ENCODE measurements at regions not wholly inside any gene's neighbourhood (a gene's known extent, or its start where the extent isn't known, plus 50 kb on each side); places are given as distances from the start of the nearest gene placed in this dataset.

- no peak for TF ChIP-seq CTCF (IDR thresholded peaks at IDR 0.05)
- Histone ChIP-seq H3K27me3 (peaks cover 0 to 4% (median 0%) of the 10 kb centered on the region in 7 donors), H3K4me1 (no peaks in the 10 kb centered on the region), H3K9me3 (no peaks in the 10 kb centered on the region), H3K4me3 (no peak overlapping the region), H3K27ac (no peak overlapping the region), H3K36me3 (no peaks in the 10 kb centered on the region)
- intact Hi-C loops (cut with DNase I), result no loop called here
- DNase-seq (no peak), ATAC-seq (no peak)
- 37 to 39% methylated on average over 1 of the region's 1 CpG for WGBS, 2 donors
Measured at GRCh38 chr4:170231377-170231776, 141.6 kb upstream of the AADAT start.

DNA sequence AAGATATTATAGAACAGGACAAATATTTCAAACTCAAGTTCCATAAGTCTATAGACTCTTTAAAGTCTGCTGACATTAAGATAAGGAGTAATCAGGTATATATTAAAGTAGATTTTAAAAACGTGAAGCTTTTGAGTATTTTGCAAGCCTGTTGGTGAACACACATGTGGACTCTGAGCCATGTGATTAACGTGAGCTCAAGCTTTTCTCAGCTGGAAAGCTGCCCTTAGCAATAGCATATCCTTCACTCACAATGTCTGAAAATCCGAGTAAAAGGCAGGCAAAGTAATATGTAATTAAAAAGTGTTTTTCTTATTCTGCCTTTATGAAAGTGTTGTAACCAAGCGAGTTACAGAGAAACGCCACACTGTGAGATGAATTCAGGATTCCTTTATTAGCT lies 140.5 kb upstream of the AADAT start:
- ATAC-seq, result no peak
- Histone ChIP-seq H3K27me3 (peaks cover 0 to 4% (median 0%) of the 10 kb centered on the region in 7 donors), H3K36me3 (no peaks in the 10 kb centered on the region), H3K4me3 (no peak overlapping the region), H3K27ac (no peak overlapping the region), H3K4me1 (no peaks in the 10 kb centered on the region), H3K9me3 (no peaks in the 10 kb centered on the region)
- no peak for DNase-seq
- no peak for TF ChIP-seq CTCF (IDR thresholded peaks at IDR 0.05)
- 71 to 75% methylated on average over 5 of the region's 5 CpGs for WGBS, 2 donors
- intact Hi-C loops (cut with DNase I), result no loop called here

- WGBS, 2 donors, result 50 to 51% methylated on average over 1 of the region's 1 CpG
- Histone ChIP-seq H3K36me3 (no peaks in the 10 kb centered on the region), H3K27ac (no peak overlapping the region), H3K4me1 (no peaks in the 10 kb centered on the region), H3K27me3 (peaks cover 0 to 4% (median 0%) of the 10 kb centered on the region in 7 donors), H3K9me3 (no peaks in the 10 kb centered on the region), H3K4me3 (no peak overlapping the region)
- no peak for DNase-seq
- no peak for TF ChIP-seq CTCF (IDR thresholded peaks at IDR 0.05)
- intact Hi-C loops (cut with DNase I), result no loop called here
- no peak for ATAC-seq
Measured at GRCh38 chr4:170229006-170229405, 139.2 kb upstream of the AADAT start.

DNA sequence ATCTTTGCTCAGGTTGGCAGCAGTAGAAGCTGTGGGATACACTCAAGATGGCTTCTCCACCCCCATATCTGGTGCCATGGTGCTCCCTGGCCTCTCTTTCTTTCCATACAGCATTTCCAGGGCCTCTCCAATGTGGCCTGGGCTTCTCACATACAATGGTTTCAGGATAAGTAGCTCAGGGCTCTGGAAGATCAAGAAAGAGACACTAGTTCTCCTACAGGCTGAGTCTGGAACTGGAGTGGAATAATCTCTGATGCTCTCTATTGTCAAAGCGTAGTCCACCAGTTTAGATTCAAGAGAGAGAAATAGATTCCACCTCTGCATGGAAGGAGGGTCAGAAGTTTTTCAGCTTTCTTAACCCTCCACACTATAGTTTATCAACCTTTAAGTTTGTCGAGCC lies 138.2 kb upstream of the AADAT start:
- Histone ChIP-seq H3K4me1 (no peaks in the 10 kb centered on the region), H3K4me3 (no peak overlapping the region), H3K9me3 (no peaks in the 10 kb centered on the region), H3K27ac (no peak overlapping the region), H3K36me3 (no peaks in the 10 kb centered on the region), H3K27me3 (peaks cover 0 to under 1% (median 0%) of the 10 kb centered on the region in 7 donors)
- intact Hi-C loops (cut with DNase I), result no loop called here
- TF ChIP-seq CTCF (IDR thresholded peaks at IDR 0.05), result no peak
- ATAC-seq, result no peak
- 90% methylated on average over 2 of the region's 2 CpGs for WGBS, 2 donors
- no peak for DNase-seq

Data from heart right ventricle (tissue), 16 donors.